ENCODE measurements at regions not wholly inside any gene's neighbourhood (a gene's known extent, or its start where the extent isn't known, plus 50 kb on each side); places are given as distances from the start of the nearest gene placed in this dataset.

GRCh38 chr1:193451001-193451400 lies 264.6 kb upstream of the B3GALT2 start:
- TF ChIP-seq CTCF (IDR thresholded peaks at IDR 0.05; ENCODE audit: unreplicated experiment), result no peak
- no peak for DNase-seq (ENCODE audit: unreplicated experiment)
- Mint-ChIP-seq H3K36me3 (ENCODE audit: insufficient read depth, unreplicated experiment) (no peaks in the 10 kb centered on the region), H3K27me3 (ENCODE audit: insufficient read depth, unreplicated experiment) (no peaks in the 10 kb centered on the region), H3K4me1 (ENCODE audit: insufficient read depth, unreplicated experiment) (no peaks in the 10 kb centered on the region), H3K27ac (ENCODE audit: low read depth, unreplicated experiment) (no peak overlapping the region), H3K9me3 (ENCODE audit: unreplicated experiment) (no peaks in the 10 kb centered on the region), H3K4me3 (ENCODE audit: unreplicated experiment) (no peak overlapping the region)
- intact Hi-C loops (cut with micrococcal nuclease), result no loop called here
- ChIA-PET POLR2A (interaction anchor here (0.5 to 1.1 kb wide), 2 partner anchors 9 to 38 kb away, joined by 3 read pairs; no protein-coding TSS in a partner anchor), CTCF (no interaction called here)
- BruUV-seq (replicated peaks), result no TSS peak

- no peak for TF ChIP-seq CTCF (IDR thresholded peaks at IDR 0.05; ENCODE audit: unreplicated experiment)
- H3K4me1 Mint-ChIP-seq (ENCODE audit: insufficient read depth, unreplicated experiment), result no peaks in the 10 kb centered on the region
- CTCF ChIA-PET, result interaction anchor here (0.7 kb wide), 1 partner anchor 307 kb away, joined by 3 read pairs; no protein-coding TSS in a partner anchor
- no TSS peak for BruUV-seq (replicated peaks)
- intact Hi-C loops (cut with micrococcal nuclease), result no loop called here
- no peaks in the 10 kb centered on the region for H3K9me3 Mint-ChIP-seq (ENCODE audit: unreplicated experiment)
- no peak overlapping the region for H3K4me3 Mint-ChIP-seq (ENCODE audit: unreplicated experiment)
- H3K27me3 Mint-ChIP-seq (ENCODE audit: insufficient read depth, unreplicated experiment), result no peaks in the 10 kb centered on the region
- no peaks in the 10 kb centered on the region for H3K36me3 Mint-ChIP-seq (ENCODE audit: insufficient read depth, unreplicated experiment)
- no peak for DNase-seq (ENCODE audit: unreplicated experiment)
- POLR2A ChIA-PET, result interaction anchor here (0.6 kb wide), 1 partner anchor 276 kb away, joined by 3 read pairs; no protein-coding TSS in a partner anchor
- no peak overlapping the region for H3K27ac Mint-ChIP-seq (ENCODE audit: low read depth, unreplicated experiment)
Observed at GRCh38 chr1:193448682-193449461, 262.5 kb upstream of the B3GALT2 start.

- Mint-ChIP-seq H3K4me3 (ENCODE audit: unreplicated experiment) (no peak overlapping the region), H3K4me1 (ENCODE audit: insufficient read depth, unreplicated experiment) (no peaks in the 10 kb centered on the region), H3K9me3 (ENCODE audit: unreplicated experiment) (no peaks in the 10 kb centered on the region), H3K27ac (ENCODE audit: low read depth, unreplicated experiment) (no peak overlapping the region), H3K27me3 (ENCODE audit: insufficient read depth, unreplicated experiment) (no peaks in the 10 kb centered on the region), H3K36me3 (ENCODE audit: insufficient read depth, unreplicated experiment) (no peaks in the 10 kb centered on the region)
- no peak for DNase-seq (ENCODE audit: unreplicated experiment)
- TF ChIP-seq CTCF (IDR thresholded peaks at IDR 0.05; ENCODE audit: unreplicated experiment), result no peak
- no TSS peak for BruUV-seq (replicated peaks)
- CTCF ChIA-PET, result interaction anchor here (0.8 kb wide), 1 partner anchor 852 kb away, joined by 3 read pairs; no protein-coding TSS in a partner anchor
- intact Hi-C loops (cut with micrococcal nuclease), result no loop called here
- POLR2A ChIA-PET, result interaction anchor here (0.9 kb wide), 1 partner anchor 286 kb away, joined by 3 read pairs; no protein-coding TSS in a partner anchor
Observed at GRCh38 chr1:193443886-193444285, 257.5 kb upstream of the B3GALT2 start.

GRCh38 chr1:193438771-193439170 lies 252.4 kb upstream of the B3GALT2 start:
- no peak overlapping the region for H3K4me3 Mint-ChIP-seq (ENCODE audit: unreplicated experiment)
- ChIA-PET POLR2A (interaction anchor here (1.9 kb wide), 1 partner anchor 20 kb away, joined by 7 read pairs; no protein-coding TSS in a partner anchor), CTCF (interaction anchor here (0.6 to 0.9 kb wide), 2 partner anchors 19 to 1699 kb away, joined by 3 to 4 read pairs; no protein-coding TSS in a partner anchor)
- no peak overlapping the region for H3K27ac Mint-ChIP-seq (ENCODE audit: low read depth, unreplicated experiment)
- H3K36me3 Mint-ChIP-seq (ENCODE audit: insufficient read depth, unreplicated experiment), result no peaks in the 10 kb centered on the region
- no TSS peak for BruUV-seq (replicated peaks)
- no peak for TF ChIP-seq CTCF (IDR thresholded peaks at IDR 0.05; ENCODE audit: unreplicated experiment)
- H3K27me3 Mint-ChIP-seq (ENCODE audit: insufficient read depth, unreplicated experiment), result no peaks in the 10 kb centered on the region
- no peak for DNase-seq (ENCODE audit: unreplicated experiment)
- intact Hi-C loops (cut with micrococcal nuclease), result no loop called here
- peaks cover 6% of the 10 kb centered on the region for H3K4me1 Mint-ChIP-seq (ENCODE audit: insufficient read depth, unreplicated experiment)
- H3K9me3 Mint-ChIP-seq (ENCODE audit: unreplicated experiment), result peaks cover 9% of the 10 kb centered on the region
